CD4-positive, alpha-beta T cell treated with Interleukin-6 for 4 hours (primary cell): ENCODE measurements at regions not wholly inside any gene's neighbourhood (a gene's known extent, or its start where the extent isn't known, plus 50 kb on each side); places are given as distances from the start of the nearest gene placed in this dataset.
"Not testable (repeated sequence)": the region's sequence is repeated elsewhere in the genome, so short reads cannot be mapped to it uniquely, and the experiment has no call there.

ENCODE experiments used
- DNase-seq: peaks from one replicate; pipeline ENCODE4 v3.0.0-alpha.2; 2020; ENCODE audit warnings: mixed read lengths

GRCh38 chr7:85392789-85393188, 205.9 kb upstream of the SEMA3D start:
- no peak for DNase-seq

DNA sequence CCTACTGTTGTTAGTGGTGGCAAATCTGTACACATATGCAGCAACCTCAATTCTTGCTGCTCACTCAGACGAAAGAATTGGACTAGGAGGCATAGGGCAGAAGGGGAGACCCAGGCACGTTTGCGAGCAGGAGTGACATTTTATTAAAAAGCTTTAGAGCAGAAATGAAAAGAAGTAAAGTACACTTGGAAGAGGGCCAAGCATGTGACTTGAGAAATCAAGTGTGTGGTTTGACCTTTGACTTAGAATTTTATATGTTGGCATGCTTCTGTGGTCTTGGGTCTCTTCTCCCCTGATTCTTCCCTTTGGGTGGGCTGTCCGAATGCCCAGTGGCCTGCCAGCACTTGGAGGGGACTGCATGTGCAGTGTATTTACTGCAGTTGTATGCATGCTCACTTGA, 205.5 kb upstream of the SEMA3D start:
- no peak for DNase-seq

- DNase-seq: no peak
Observed at GRCh38 chr7:85386460-85386859, 199.6 kb upstream of the SEMA3D start.

- no peak for DNase-seq
Observed at GRCh38 chr7:85384392-85384791, 197.5 kb upstream of the SEMA3D start.

DNA sequence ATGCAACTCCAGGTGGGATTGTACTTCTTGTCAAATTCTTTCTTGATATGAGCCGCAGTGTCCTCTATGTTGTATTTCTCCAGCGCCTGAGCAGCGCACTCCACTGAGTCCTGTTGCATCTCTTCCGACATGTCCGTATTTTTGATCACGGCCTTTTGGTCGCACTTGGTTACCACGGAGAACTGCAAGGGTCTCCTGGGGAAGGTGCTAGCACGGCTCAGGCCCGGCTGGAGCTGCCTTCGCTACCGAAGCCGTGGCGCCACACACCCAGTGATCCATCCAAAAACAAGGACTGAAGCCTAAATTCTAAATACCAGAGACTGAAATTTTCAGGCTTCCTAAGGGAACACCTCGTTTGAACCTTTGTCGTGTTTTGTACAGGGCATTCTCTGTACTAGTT, 194.4 kb upstream of the SEMA3D start:
- DNase-seq: no peak

GRCh38 chr7:85376589-85376988, 189.7 kb upstream of the SEMA3D start:
- no peak for DNase-seq

- DNase-seq: no peak
Observed at GRCh38 chr7:85356916-85357315, 170.1 kb upstream of the SEMA3D start.

DNA sequence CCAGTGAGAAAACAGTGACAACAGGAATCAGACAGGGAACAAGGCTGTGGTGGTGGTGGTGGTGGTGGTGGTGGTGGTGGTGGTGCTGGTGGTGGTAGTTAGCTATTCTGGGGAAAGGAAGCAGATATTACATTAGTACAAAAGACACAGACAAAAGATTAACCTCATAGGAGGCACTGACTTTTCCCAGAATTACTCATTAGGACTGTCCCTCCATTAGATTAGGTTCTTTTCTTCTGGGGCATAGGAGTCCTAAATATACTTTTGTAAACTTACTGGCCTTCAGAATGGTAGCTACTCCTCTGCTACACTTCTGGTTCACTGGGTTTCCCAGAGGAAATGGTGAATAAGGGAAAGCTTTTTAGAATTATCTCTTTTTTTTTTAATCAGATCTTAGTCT, 156.6 kb upstream of the SEMA3D start:
- DNase-seq: no peak

GRCh38 chr7:85342781-85343180, 155.9 kb upstream of the SEMA3D start:
- no peak for DNase-seq

DNA sequence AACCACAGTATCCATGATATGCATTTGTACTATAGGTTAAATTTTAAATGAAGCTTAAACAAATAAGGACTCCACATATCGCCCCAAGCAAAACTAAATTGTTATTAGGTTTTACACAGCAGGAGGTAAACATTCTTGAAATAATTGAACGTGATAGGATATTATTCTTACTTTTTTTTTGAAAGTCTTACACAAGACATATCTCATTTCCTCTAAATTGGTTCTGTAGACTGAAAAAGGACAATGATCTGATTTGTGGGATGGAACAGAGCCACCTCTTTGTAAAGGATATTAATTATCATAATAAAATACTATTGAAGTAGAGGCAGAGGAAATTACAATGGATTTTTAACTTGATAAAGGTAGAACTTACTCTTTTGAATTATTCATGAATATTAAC, 155.1 kb upstream of the SEMA3D start:
- no peak for DNase-seq

DNA sequence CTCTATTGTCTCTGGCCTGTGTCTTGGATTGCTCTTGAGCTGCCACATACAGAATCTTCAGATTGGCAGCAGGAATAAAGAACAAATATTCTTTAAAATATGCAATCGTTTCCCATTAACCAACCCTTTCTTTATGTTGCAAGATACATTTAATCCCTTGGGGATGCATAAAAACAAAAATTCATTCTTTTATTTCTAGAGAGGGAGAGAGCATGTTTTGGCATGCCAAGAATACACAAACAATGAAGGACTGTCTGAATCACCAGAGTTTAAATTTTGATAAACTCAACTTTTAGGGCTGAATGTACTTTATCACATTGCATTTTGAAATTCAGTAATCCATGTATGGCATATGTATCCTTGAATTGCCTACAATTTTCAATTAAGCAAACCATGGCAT, 154.3 kb upstream of the SEMA3D start:
- DNase-seq: no peak

DNA sequence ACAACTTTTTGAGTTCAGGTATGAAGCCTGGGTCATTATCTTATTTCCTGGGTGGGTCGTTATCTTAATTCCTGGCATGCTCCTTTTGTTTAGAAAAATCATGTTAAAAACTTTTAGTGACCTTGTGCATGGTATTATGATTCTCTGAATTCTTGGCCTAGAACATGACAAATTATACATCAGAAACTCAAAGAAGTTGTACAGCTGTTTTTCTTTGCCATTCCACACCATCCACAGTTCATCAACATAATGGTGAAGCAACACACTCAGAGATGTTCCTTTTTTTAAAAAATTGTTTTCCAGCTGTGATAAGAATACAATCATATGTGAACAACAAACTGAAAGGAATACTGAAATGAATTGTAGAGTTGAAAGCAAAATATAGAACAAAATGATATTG, 149.2 kb upstream of the SEMA3D start:
- DNase-seq: no peak

DNA sequence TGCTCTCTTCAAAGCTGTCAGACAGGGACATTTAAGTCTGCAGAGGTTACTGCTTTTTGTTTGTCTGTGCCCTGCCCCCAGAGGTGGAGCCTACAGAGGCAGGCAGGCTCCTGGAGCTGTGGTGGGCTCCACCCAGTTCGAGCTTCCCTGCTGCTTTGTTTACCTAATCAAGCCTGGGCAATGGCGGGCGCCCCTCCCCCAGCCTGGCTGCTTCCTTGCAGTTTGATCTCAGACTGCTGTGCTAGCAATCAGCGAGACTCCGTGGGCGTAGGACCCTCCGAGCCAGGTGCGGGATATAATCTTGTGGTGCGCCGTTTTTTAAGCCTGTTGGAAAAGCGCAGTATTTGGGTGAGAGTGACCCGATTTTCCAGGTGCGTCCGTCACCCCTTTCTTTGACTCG, 148.3 kb upstream of the SEMA3D start:
- DNase-seq: not testable (repeated sequence)

- no peak for DNase-seq
Observed at GRCh38 chr7:85328456-85328998, 141.7 kb upstream of the SEMA3D start.

GRCh38 chr7:85324145-85324799, 137.4 kb upstream of the SEMA3D start:
- DNase-seq: no peak

- DNase-seq: no peak
Observed at GRCh38 chr7:85322252-85322651, 135.4 kb upstream of the SEMA3D start.

- no peak for DNase-seq
Observed at GRCh38 chr7:85320699-85321476, 134.0 kb upstream of the SEMA3D start.

DNA sequence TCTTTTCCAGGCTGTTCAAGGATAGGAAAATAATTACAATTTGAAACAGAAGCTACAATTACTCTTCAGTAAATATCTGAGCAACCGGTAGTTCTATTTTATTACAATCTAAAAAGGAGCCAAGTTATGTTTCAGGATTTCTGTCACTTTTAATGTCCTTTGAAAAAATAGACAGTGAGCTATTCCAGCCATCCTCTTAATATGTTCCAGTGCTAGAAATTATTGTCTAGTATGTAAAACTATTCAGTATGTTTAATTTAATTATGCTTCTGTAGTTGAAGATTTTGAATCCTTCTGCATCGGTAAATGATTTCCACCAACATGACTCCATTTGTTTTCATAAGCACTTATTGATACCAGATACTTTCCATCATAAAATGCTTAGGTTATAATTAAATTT, 129.6 kb upstream of the SEMA3D start:
- DNase-seq: no peak

GRCh38 chr7:85310301-85310700, 123.4 kb upstream of the SEMA3D start:
- DNase-seq: no peak

GRCh38 chr7:85306115-85306514, 119.3 kb upstream of the SEMA3D start:
- no peak for DNase-seq

GRCh38 chr7:85294176-85294575, 107.3 kb upstream of the SEMA3D start:
- DNase-seq: no peak

DNA sequence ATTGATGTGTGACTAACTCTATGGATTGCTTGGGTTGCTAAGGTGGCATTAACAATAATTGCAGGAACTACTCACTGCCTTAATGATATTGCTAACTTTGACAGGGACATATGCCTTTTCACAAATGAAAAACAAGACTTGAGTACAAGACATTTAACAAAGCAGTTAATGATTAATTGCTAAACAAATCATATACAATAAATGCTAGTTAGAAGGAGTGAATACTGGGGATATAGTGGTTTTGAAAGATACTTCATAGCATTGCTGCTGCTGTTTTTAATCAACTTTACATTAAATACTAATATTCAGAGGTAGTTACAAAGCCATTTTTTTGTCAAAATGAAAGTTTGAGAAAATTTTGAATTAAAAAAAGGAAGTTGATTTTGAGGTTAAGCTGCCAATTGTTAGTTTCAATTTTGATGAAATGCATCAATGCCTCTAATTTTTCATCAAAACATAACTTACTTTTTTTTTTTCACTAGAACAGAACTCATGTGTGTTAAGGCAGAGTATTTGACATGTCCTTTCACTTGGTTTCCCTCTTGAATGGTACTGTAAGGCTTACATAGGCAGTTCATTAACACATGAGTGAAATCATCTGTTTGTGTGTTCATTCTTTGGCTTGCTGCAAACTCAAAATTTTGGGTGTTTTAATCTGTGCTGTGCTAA, 106.2 kb upstream of the SEMA3D start:
- DNase-seq: no peak

DNA sequence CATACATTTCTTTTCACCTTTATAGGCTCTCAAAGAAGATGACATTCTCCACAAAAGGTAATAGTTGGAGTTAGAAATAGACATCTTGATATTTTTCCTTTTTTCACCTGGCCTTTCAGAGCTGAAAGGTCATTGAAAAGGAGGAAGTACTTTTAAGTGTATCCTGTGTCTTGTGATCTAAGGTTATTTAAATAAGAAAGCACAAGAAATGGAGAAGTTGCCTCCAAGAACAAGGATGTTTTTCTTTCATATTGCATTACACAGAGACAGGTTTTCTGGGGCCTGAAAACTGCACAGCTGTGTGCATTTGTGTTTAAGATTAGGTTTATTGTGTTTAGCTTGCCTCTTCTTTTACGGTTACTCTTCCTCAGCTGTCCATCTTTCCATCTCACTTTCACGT, 103.4 kb upstream of the SEMA3D start:
- no peak for DNase-seq

- no peak for DNase-seq
Observed at GRCh38 chr7:85289279-85289678, 102.4 kb upstream of the SEMA3D start.
